ENCODE measurements at regions not wholly inside any gene's neighbourhood (a gene's known extent, or its start where the extent isn't known, plus 50 kb on each side); places are given as distances from the start of the nearest gene placed in this dataset.

- Histone ChIP-seq H3K36me3 (no peaks in the 10 kb centered on the region), H3K4me1 (no peaks in the 10 kb centered on the region), H3K4me3 (no peak overlapping the region), H3K27ac (replicated peaks in 1 of 4) (no peak overlapping the region), H3K27me3 (no peaks in the 10 kb centered on the region), H3K9me3 (no peaks in the 10 kb centered on the region)
- intact Hi-C loops (cut with DNase I): no loop called here
- 83% methylated on average over 4 of the region's 4 CpGs for WGBS
- no peak for DNase-seq (ENCODE audit: extremely low spot score)
- TF ChIP-seq POLR2AphosphoS5 (IDR thresholded peaks at IDR 0.05): no peak
- no peak for TF ChIP-seq EP300 (IDR thresholded peaks at IDR 0.05)
- no peak for TF ChIP-seq CTCF (IDR thresholded peaks at IDR 0.05)
- no peak for TF ChIP-seq POLR2A (IDR thresholded peaks at IDR 0.05; ENCODE audit: low read depth)
Measured at GRCh38 chr9:7901621-7902020, 102.0 kb upstream of the DMAC1 start.

- TF ChIP-seq POLR2AphosphoS5 (IDR thresholded peaks at IDR 0.05) (no peak), CTCF (IDR thresholded peaks at IDR 0.05) (no peak), EP300 (IDR thresholded peaks at IDR 0.05) (no peak), POLR2A (IDR thresholded peaks at IDR 0.05; ENCODE audit: low read depth) (no peak)
- 95% methylated on average over 3 of the region's 3 CpGs for WGBS
- Histone ChIP-seq H3K36me3 (no peaks in the 10 kb centered on the region), H3K27me3 (no peaks in the 10 kb centered on the region), H3K4me3 (no peak overlapping the region), H3K27ac (replicated peaks in 1 of 4) (no peak overlapping the region), H3K9me3 (no peaks in the 10 kb centered on the region), H3K4me1 (no peaks in the 10 kb centered on the region)
- DNase-seq (ENCODE audit: extremely low spot score): no peak
- intact Hi-C loops (cut with DNase I): no loop called here
Measured at GRCh38 chr9:7900541-7900940, 101.0 kb upstream of the DMAC1 start.

GRCh38 chr9:7899753-7900152 lies 100.2 kb upstream of the DMAC1 start:
- no peak overlapping the region for H3K4me3 ChIP-seq
- no peaks in the 10 kb centered on the region for H3K4me1 ChIP-seq
- H3K36me3 ChIP-seq: no peaks in the 10 kb centered on the region
- 58% methylated on average over 3 of the region's 3 CpGs for WGBS
- TF ChIP-seq POLR2A (IDR thresholded peaks at IDR 0.05; ENCODE audit: low read depth) (no peak), CTCF (IDR thresholded peaks at IDR 0.05) (no peak), EP300 (IDR thresholded peaks at IDR 0.05) (no peak), POLR2AphosphoS5 (IDR thresholded peaks at IDR 0.05) (no peak)
- no peak overlapping the region for H3K27ac ChIP-seq (replicated peaks in 1 of 4)
- DNase-seq (ENCODE audit: extremely low spot score): peak; percentile 47
- H3K9me3 ChIP-seq: no peaks in the 10 kb centered on the region
- intact Hi-C loops (cut with DNase I): no loop called here
- H3K27me3 ChIP-seq: no peaks in the 10 kb centered on the region

- no peaks in the 10 kb centered on the region for H3K9me3 ChIP-seq
- H3K4me1 ChIP-seq: no peaks in the 10 kb centered on the region
- no peak overlapping the region for H3K27ac ChIP-seq (replicated peaks in 1 of 4)
- H3K27me3 ChIP-seq: no peaks in the 10 kb centered on the region
- no peak overlapping the region for H3K4me3 ChIP-seq
- DNase-seq (ENCODE audit: extremely low spot score): no peak
- intact Hi-C loops (cut with DNase I): no loop called here
- TF ChIP-seq CTCF (IDR thresholded peaks at IDR 0.05): no peak
- no peak for TF ChIP-seq EP300 (IDR thresholded peaks at IDR 0.05)
- no peak for TF ChIP-seq POLR2A (IDR thresholded peaks at IDR 0.05; ENCODE audit: low read depth)
- no peak for TF ChIP-seq POLR2AphosphoS5 (IDR thresholded peaks at IDR 0.05)
- no peaks in the 10 kb centered on the region for H3K36me3 ChIP-seq
- 78% methylated on average over 4 of the region's 4 CpGs for WGBS
Measured at GRCh38 chr9:7894231-7894630, 94.7 kb upstream of the DMAC1 start.

- DNase-seq (ENCODE audit: extremely low spot score): no peak
- 85% methylated on average over 5 of the region's 5 CpGs for WGBS
- TF ChIP-seq POLR2AphosphoS5 (IDR thresholded peaks at IDR 0.05): no peak
- no peak for TF ChIP-seq POLR2A (IDR thresholded peaks at IDR 0.05; ENCODE audit: low read depth)
- TF ChIP-seq CTCF (IDR thresholded peaks at IDR 0.05): no peak
- no peak for TF ChIP-seq EP300 (IDR thresholded peaks at IDR 0.05)
- intact Hi-C loops (cut with DNase I): no loop called here
- Histone ChIP-seq H3K4me1 (no peaks in the 10 kb centered on the region), H3K27me3 (no peaks in the 10 kb centered on the region), H3K36me3 (no peaks in the 10 kb centered on the region), H3K9me3 (no peaks in the 10 kb centered on the region), H3K27ac (replicated peaks in 1 of 4) (no peak overlapping the region), H3K4me3 (no peak overlapping the region)
Measured at GRCh38 chr9:7892975-7893374, 93.4 kb upstream of the DMAC1 start.
